HCT116 (cell line): ENCODE measurements at regions not wholly inside any gene's neighbourhood (a gene's known extent, or its start where the extent isn't known, plus 50 kb on each side); places are given as distances from the start of the nearest gene placed in this dataset.

Source experiments
- ATAC-seq: fragments of 200-7000 bp; cut with Tn5 transposase; 2 replicates; pipeline ENCODE4 v1.9.1; 2020; ENCODE audit warnings: mild to moderate bottlenecking, moderate library complexity
- BruUV-seq: library from RNA; stranded (reverse); fragments of 400-500 nt; replicated peaks from 2 replicates; lab custom pipeline; 2021; lab: Mats Ljungman, UMichigan
- CTCF ChIA-PET: fragments of 300-600 bp; sonication (Branson Sonifier 250); formaldehyde crosslinking; loops from one replicate; lab custom pipeline; 2021; ENCODE audit warnings: antibody characterized with exemption; lab: Charles Lee
- POLR2A ChIA-PET: fragments of 300-600, 350-600 bp; sonication (Branson Sonifier 250); formaldehyde crosslinking; loops from one replicate; lab custom pipeline; 2021; ENCODE audit warnings: antibody characterized with exemption; lab: Charles Lee
- RAD21 ChIA-PET, 2 experiments: fragments of 300-600 bp; sonication (Branson Sonifier 250); formaldehyde crosslinking; loops; one replicate each; lab custom pipeline; 2023; ENCODE audit warnings: low total read pairs in 2 of 2; ENCODE audit not compliant: uncharacterized antibody in 2 of 2, unreplicated experiment in 2 of 2, low non-redundant PET in 1 of 2; lab: Charles Lee
- DNase-seq: peaks from one replicate; pipeline ENCODE4 v3.0.0-alpha.2; 2010; ENCODE audit warnings: low read depth, low spot score
- H2AFZ ChIP-seq: fragments of 200-600 bp; shearing (Covaris generic), sonication (generic); 2 replicates; pipeline ENCODE4 v1.6.1; 2017; ENCODE audit warnings: low read depth, mixed run types, mixed read lengths, antibody characterized with exemption, low read length; ENCODE audit not compliant: poor library complexity, severe bottlenecking
- H3K27ac ChIP-seq: 2 replicates; pipeline ENCODE4 v1.5.1; 2012; ENCODE audit warnings: low read depth, low read length
- H3K27me3 ChIP-seq: fragments of 200-600 bp; sonication (generic); 2 replicates; pipeline ENCODE4 v1.6.1; 2016; ENCODE audit warnings: mixed run types, low read length, mixed read lengths; ENCODE audit not compliant: insufficient read depth
- H3K36me3 ChIP-seq, 2 experiments: fragments of 200-500 bp in 1 of 2; fragments of 200-600 bp in 1 of 2; sonication (Bioruptor generic) in 1 of 2; sonication (generic) in 1 of 2; 2 replicates each; pipeline versions ENCODE4 v1.5.1 to v1.6.1; 2014 to 2016; ENCODE audit warnings: low read length in 2 of 2, inconsistent platforms in 1 of 2, mixed read lengths in 1 of 2, mixed run types in 1 of 2; ENCODE audit not compliant: insufficient read depth in 2 of 2, control insufficient read depth in 1 of 2
- H3K4me1 ChIP-seq, 2 experiments: fragments of 200-600 bp in 1 of 2; sonication (generic) in 1 of 2; 2 replicates each; pipeline versions ENCODE4 v1.5.1 to v1.6.1; 2012 to 2017; ENCODE audit warnings: low read length in 2 of 2, inconsistent platforms in 1 of 2, mild to moderate bottlenecking in 1 of 2, mixed read lengths in 1 of 2, mixed run types in 1 of 2, moderate library complexity in 1 of 2; ENCODE audit not compliant: insufficient read depth in 2 of 2, control insufficient read depth in 1 of 2
- H3K4me2 ChIP-seq: fragments of 200-600 bp; sonication (generic); 2 replicates; pipeline ENCODE4 v1.6.1; 2017; ENCODE audit warnings: mixed run types, low read length, mixed read lengths
- H3K4me3 ChIP-seq, 2 experiments: fragments of 200-600 bp in 1 of 2; sonication (generic) in 1 of 2; replicated peaks in 1 of 2; 2 replicates each; pipeline ENCODE4 v1.5.1; 2011 to 2016; ENCODE audit warnings: low read length in 2 of 2, control low read depth in 1 of 2, low read depth in 1 of 2, mild to moderate bottlenecking in 1 of 2, mixed read lengths in 1 of 2, mixed run types in 1 of 2
- H3K79me2 ChIP-seq: fragments of 200-600 bp; sonication (generic); 2 replicates; pipeline ENCODE4 v1.6.1; 2017; ENCODE audit warnings: mild to moderate bottlenecking, mixed run types, low read length, moderate library complexity, mixed read lengths; ENCODE audit not compliant: insufficient read depth
- H3K9ac ChIP-seq: fragments of 200-600 bp; sonication (generic); 2 replicates; pipeline ENCODE4 v1.6.1; 2016; ENCODE audit warnings: low read length, mixed read lengths
- H3K9me2 ChIP-seq: fragments of 200-600 bp; sonication (generic), shearing (Covaris generic); 2 replicates; pipeline ENCODE4 v1.6.1; 2017; ENCODE audit warnings: mixed run types, mild to moderate bottlenecking, moderate library complexity; ENCODE audit not compliant: insufficient read depth
- H3K9me3 ChIP-seq, 2 experiments: fragments of 200-500 bp in 1 of 2; fragments of 200-600 bp in 1 of 2; sonication (Bioruptor generic) in 1 of 2; sonication (generic) in 1 of 2; 2 replicates each; pipeline ENCODE4 v1.6.1; 2014 to 2017; ENCODE audit warnings: low read length in 2 of 2, mixed read lengths in 2 of 2, inconsistent platforms in 1 of 2, low read depth in 1 of 2, mild to moderate bottlenecking in 1 of 2, mixed run types in 1 of 2, moderate library complexity in 1 of 2; ENCODE audit not compliant: control insufficient read depth in 1 of 2, insufficient read depth in 1 of 2
- H4K20me1 ChIP-seq: fragments of 200-600 bp; sonication (generic), shearing (Covaris generic); 2 replicates; pipeline ENCODE4 v1.6.1; 2017; ENCODE audit warnings: mixed run types, mild to moderate bottlenecking, moderate library complexity; ENCODE audit not compliant: insufficient read depth
- CBX3 ChIP-seq: IDR thresholded peaks from 2 replicates; pipeline ENCODE4 v1.6.1; 2012; ENCODE audit warnings: low read depth
- CTCF ChIP-seq, 3 experiments: fragments of 200-600 bp in 1 of 3; sonication (generic) in 1 of 3; IDR thresholded peaks in 2 of 3; conservative IDR thresholded peaks in 1 of 3; 2 replicates each; pipeline ENCODE4 v1.5.1; 2012 to 2017; ENCODE audit warnings: low read depth in 2 of 3, low read length in 2 of 3, antibody characterized with exemption in 1 of 3, borderline replicate concordance in 1 of 3, control low read depth in 1 of 3, mild to moderate bottlenecking in 1 of 3, mixed read lengths in 1 of 3, mixed run types in 1 of 3, moderate library complexity in 1 of 3; ENCODE audit not compliant: insufficient read depth in 1 of 3
- EGR1 ChIP-seq: IDR thresholded peaks from 2 replicates; pipeline ENCODE4 v1.6.1; 2012; ENCODE audit warnings: low read depth
- ELF1 ChIP-seq: IDR thresholded peaks from 2 replicates; pipeline ENCODE4 v1.6.1; 2012; ENCODE audit warnings: low read depth, borderline replicate concordance
- EZH2 ChIP-seq: fragments of 200-600 bp; sonication (generic); IDR thresholded peaks from 2 replicates; pipeline ENCODE4 v1.6.1; 2017; ENCODE audit warnings: antibody characterized with exemption, mixed run types
- FOSL1 ChIP-seq: IDR thresholded peaks from 2 replicates; pipeline ENCODE4 v1.6.1; 2012; ENCODE audit warnings: low read depth
- POLR2A ChIP-seq: IDR thresholded peaks from 2 replicates; pipeline ENCODE4 v1.7.0; 2011; ENCODE audit warnings: borderline replicate concordance; ENCODE audit not compliant: insufficient read depth, insufficient read length; ENCODE audit errors: extremely low read depth
- POLR2AphosphoS5 ChIP-seq: IDR thresholded peaks from 2 replicates; pipeline ENCODE4 v1.6.1; 2011; ENCODE audit warnings: mild to moderate bottlenecking, low read depth, low read length, moderate library complexity
- RAD21 ChIP-seq: IDR thresholded peaks from 2 replicates; pipeline ENCODE4 v1.6.1; 2012; ENCODE audit warnings: low read depth, mild to moderate bottlenecking
- REST ChIP-seq: IDR thresholded peaks from 2 replicates; pipeline ENCODE4 v1.6.1; 2012; ENCODE audit warnings: low read depth
- SIN3A ChIP-seq: IDR thresholded peaks from 2 replicates; pipeline ENCODE4 v1.6.1; 2012; ENCODE audit warnings: low read depth
- SP1 ChIP-seq: IDR thresholded peaks from 2 replicates; pipeline ENCODE4 v1.6.1; 2012; ENCODE audit warnings: low read depth
- TCF7L2 ChIP-seq: IDR thresholded peaks from 2 replicates; pipeline ENCODE4 v1.7.0; 2011; ENCODE audit warnings: borderline replicate concordance, inconsistent platforms; ENCODE audit not compliant: insufficient read depth, insufficient read length; ENCODE audit errors: extremely low read depth
- ZNF274 ChIP-seq: fragments of 200-500 bp; sonication (Bioruptor generic); IDR thresholded peaks from 2 replicates; pipeline ENCODE4 v1.6.1; 2014; ENCODE audit warnings: mild to moderate bottlenecking, low read depth, low read length, inconsistent platforms
- intact Hi-C: fragments of 100-400 bp; cut with micrococcal nuclease; formaldehyde crosslinking; loops from 2 replicates; pipeline ENCODE4 v1.10.0; 2022
- TF ChIP-seq, protein P1 (sequence below): IDR thresholded peaks from 2 replicates; pipeline ENCODE4 v1.6.1; 2012

DNA sequence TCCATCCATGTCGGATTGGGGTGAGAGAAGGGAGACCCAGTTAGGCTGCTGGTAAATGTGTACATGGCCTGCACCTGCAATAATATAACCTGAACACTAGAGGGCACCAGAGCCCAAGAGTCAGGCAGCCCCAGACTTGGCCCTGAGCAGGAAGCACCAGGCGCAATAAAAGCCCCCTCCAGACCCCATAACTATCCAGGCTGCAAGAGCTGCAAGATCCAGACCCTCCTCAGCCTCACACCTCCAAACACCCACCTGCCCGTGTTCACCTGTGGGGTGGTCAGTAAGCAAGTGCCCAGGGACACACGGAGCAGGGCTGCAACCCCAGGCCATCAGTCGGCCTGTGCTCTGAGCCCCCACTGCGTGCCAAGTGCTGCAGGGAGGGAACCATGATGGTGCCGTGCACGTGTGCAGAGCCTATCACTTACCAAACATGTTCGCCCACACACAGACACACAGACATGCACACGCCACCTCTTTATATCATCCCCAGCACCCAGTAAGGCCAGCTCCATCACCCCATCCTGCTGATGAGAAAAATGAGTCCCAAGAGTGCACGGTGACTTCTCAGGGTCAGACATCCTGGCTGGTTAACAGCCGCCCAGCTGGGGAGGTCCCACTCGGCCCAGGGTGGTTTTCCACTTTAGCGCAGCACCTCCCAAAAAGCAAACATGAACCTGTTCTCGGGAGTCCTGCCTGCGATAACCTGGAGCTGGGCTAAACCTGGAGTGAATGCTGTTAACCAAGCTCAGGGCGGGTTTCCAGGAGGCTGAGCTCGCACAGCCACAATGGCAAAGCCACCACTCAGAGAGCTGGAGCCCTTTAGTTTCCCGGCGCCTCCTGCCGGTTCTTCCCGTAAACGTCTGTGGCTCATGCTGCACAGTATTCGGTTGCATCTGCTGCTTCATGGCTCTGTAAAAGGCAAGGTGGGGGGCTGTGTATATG is 439.8 kb downstream of the SOX9 start:
- H3K4me2 ChIP-seq = no peak overlapping the region
- H3K9me2 ChIP-seq = no peaks in the 10 kb centered on the region
- H3K9ac ChIP-seq = no peak overlapping the region
- no TSS peak for BruUV-seq
- ChIA-PET CTCF (interaction anchor here (0.6 to 10.9 kb wide), 26 partner anchors 9 to 667 kb away, joined by 3 to 448 read pairs (median 4); no protein-coding TSS in a partner anchor), POLR2A (interaction anchor here (0.6 to 2.2 kb wide), 5 partner anchors 29 to 165 kb away, joined by 3 to 11 read pairs (median 6); no protein-coding TSS in a partner anchor), RAD21 (interaction anchor here (0.6 to 1.9 kb wide), 15 partner anchors 28 to 629 kb away, joined by 3 to 9 read pairs (median 3); no protein-coding TSS in a partner anchor)
- intact Hi-C loops = loop anchor here (1.0 to 10.0 kb wide), 4 partner anchors 97 to 424 kb away; no protein-coding TSS in a partner anchor
- no peaks in the 10 kb centered on the region for H3K9me3 ChIP-seq
- no peak overlapping the region for H2AFZ ChIP-seq
- DNase-seq (peak; percentile 61), ATAC-seq (peak; percentile 78)
- TF ChIP-seq, protein P1, sequence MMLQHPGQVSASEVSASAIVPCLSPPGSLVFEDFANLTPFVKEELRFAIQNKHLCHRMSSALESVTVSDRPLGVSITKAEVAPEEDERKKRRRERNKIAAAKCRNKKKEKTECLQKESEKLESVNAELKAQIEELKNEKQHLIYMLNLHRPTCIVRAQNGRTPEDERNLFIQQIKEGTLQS = no peak
- TF ChIP-seq POLR2AphosphoS5 (no peak), ELF1 (no peak), CBX3 (no peak), REST (no peak), EZH2 (no peak), POLR2A (no peak), CTCF (IDR thresholded peaks at IDR 0.05 in 2 of 3, conservative IDR thresholded peaks at IDR 0.05 in 1 of 3; ENCODE audit: borderline replicate concordance in 1 of 3, insufficient read depth in 1 of 3, low read depth in 2 of 3, low read length in 2 of 3) (peak; percentile 93 to 100 (median 99)), SIN3A (no peak), FOSL1 (no peak), ZNF274 (no peak), EGR1 (no peak), TCF7L2 (no peak), RAD21 (peak; percentile 100), SP1 (no peak)
- H3K36me3 ChIP-seq = no peaks in the 10 kb centered on the region
- no peak overlapping the region; the same call in 1 of the 2 replicates for H3K27ac ChIP-seq
- no peaks in the 10 kb centered on the region for H4K20me1 ChIP-seq
- no peak overlapping the region for H3K4me3 ChIP-seq
- H3K27me3 ChIP-seq = no peaks in the 10 kb centered on the region
- peaks cover 3 to 46% of the 10 kb centered on the region in 2 experiments; a peak in 3 of 4 replicates for H3K4me1 ChIP-seq
- H3K79me2 ChIP-seq = peaks cover 83% of the 10 kb centered on the region
